ENCODE measurements at regions not wholly inside any gene's neighbourhood (a gene's known extent, or its start where the extent isn't known, plus 50 kb on each side); places are given as distances from the start of the nearest gene placed in this dataset.

GRCh38 chr6:92150553-92150952 lies 1268.8 kb downstream of the EPHA7 start:
- Mint-ChIP-seq H3K9me3 (peaks cover 2% of the 10 kb centered on the region), H3K27me3 (ENCODE audit: low read depth) (no peaks in the 10 kb centered on the region), H3K36me3 (ENCODE audit: low read depth) (peaks cover 4% of the 10 kb centered on the region)

GRCh38 chr6:92147246-92147645 lies 1272.1 kb downstream of the EPHA7 start:
- no peak overlapping the region for H3K4me3 Mint-ChIP-seq
- H3K36me3 Mint-ChIP-seq (ENCODE audit: low read depth), result peaks cover 4% of the 10 kb centered on the region
- H3K9me3 Mint-ChIP-seq, result peaks cover 2% of the 10 kb centered on the region
- TF ChIP-seq, protein P1, sequence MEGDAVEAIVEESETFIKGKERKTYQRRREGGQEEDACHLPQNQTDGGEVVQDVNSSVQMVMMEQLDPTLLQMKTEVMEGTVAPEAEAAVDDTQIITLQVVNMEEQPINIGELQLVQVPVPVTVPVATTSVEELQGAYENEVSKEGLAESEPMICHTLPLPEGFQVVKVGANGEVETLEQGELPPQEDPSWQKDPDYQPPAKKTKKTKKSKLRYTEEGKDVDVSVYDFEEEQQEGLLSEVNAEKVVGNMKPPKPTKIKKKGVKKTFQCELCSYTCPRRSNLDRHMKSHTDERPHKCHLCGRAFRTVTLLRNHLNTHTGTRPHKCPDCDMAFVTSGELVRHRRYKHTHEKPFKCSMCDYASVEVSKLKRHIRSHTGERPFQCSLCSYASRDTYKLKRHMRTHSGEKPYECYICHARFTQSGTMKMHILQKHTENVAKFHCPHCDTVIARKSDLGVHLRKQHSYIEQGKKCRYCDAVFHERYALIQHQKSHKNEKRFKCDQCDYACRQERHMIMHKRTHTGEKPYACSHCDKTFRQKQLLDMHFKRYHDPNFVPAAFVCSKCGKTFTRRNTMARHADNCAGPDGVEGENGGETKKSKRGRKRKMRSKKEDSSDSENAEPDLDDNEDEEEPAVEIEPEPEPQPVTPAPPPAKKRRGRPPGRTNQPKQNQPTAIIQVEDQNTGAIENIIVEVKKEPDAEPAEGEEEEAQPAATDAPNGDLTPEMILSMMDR (IDR thresholded peaks at IDR 0.05; ENCODE audit: unreplicated experiment in 3 of 3), result no peak
- H3K4me1 Mint-ChIP-seq, result no peaks in the 10 kb centered on the region
- no peak overlapping the region for H3K27ac Mint-ChIP-seq
- H3K27me3 Mint-ChIP-seq (ENCODE audit: low read depth), result no peaks in the 10 kb centered on the region

More at GRCh38 chr6:92150553-92150952, 1268.8 kb downstream of the EPHA7 start:
- TF ChIP-seq, protein P1 (IDR thresholded peaks at IDR 0.05; ENCODE audit: unreplicated experiment in 3 of 3), result no peak
- H3K4me3 Mint-ChIP-seq, result no peak overlapping the region
- H3K27ac Mint-ChIP-seq, result no peak overlapping the region
- no peaks in the 10 kb centered on the region for H3K4me1 Mint-ChIP-seq

DNA sequence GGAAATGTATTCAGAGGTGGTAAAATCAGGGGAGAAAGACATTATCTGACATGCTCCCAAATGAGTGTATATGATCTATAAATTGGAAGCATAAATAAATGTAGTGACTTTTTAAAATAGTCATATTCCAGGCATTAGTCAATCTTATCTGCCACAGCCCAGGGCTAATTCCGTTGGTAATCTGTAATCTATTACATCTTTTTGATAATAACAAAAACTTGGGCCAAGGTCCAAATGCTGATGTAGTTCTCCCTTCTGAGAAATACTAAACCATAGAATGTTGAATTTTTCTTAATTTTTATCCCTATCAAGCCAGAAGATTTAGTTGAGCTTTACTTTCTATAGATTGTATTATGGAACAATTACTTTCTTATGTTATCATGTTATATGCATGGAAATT lies 1279.8 kb downstream of the EPHA7 start:
- TF ChIP-seq, protein P1 (IDR thresholded peaks at IDR 0.05; ENCODE audit: unreplicated experiment in 3 of 3), result no peak
- Mint-ChIP-seq H3K4me1 (no peaks in the 10 kb centered on the region), H3K27ac (no peak overlapping the region)

DNA sequence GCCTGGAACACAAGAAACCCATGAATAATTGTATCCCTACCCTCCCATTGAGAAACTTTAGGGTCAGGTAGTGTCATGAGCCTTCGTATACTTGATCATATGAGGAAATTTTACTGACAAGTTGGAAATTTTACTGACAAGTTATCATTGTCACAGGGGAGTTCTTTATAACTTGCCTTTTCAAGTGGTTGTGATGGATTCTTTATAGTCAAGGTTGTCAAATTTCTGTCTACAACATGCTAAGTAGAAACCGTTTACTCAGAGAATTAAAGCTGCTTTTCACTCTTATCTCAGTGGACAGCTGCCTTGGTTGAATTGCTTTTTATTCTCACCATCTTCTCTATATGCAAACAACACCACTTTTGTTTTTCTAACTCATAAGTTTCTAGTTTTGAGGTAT lies 1286.4 kb downstream of the EPHA7 start:
- no peak overlapping the region for H3K27ac Mint-ChIP-seq
- TF ChIP-seq, protein P1 (IDR thresholded peaks at IDR 0.05; ENCODE audit: unreplicated experiment in 3 of 3), result no peak
- no peaks in the 10 kb centered on the region for H3K4me1 Mint-ChIP-seq
- H3K9me3 Mint-ChIP-seq, result no peaks in the 10 kb centered on the region
- no peaks in the 10 kb centered on the region for H3K27me3 Mint-ChIP-seq (ENCODE audit: low read depth)
- no peaks in the 10 kb centered on the region for H3K36me3 Mint-ChIP-seq (ENCODE audit: low read depth)
- H3K4me3 Mint-ChIP-seq, result no peak overlapping the region

More for the DNA sequence above, 1279.8 kb downstream of the EPHA7 start:
- H3K27me3 Mint-ChIP-seq (ENCODE audit: low read depth), result no peaks in the 10 kb centered on the region
- no peak overlapping the region for H3K4me3 Mint-ChIP-seq
- H3K36me3 Mint-ChIP-seq (ENCODE audit: low read depth), result no peaks in the 10 kb centered on the region
- H3K9me3 Mint-ChIP-seq, result no peaks in the 10 kb centered on the region

GRCh38 chr6:92132457-92132856 lies 1286.9 kb downstream of the EPHA7 start:
- Mint-ChIP-seq H3K4me3 (no peak overlapping the region), H3K4me1 (no peaks in the 10 kb centered on the region), H3K27me3 (ENCODE audit: low read depth) (no peaks in the 10 kb centered on the region), H3K27ac (no peak overlapping the region), H3K9me3 (no peaks in the 10 kb centered on the region), H3K36me3 (ENCODE audit: low read depth) (no peaks in the 10 kb centered on the region)
- TF ChIP-seq, protein P1 (IDR thresholded peaks at IDR 0.05; ENCODE audit: unreplicated experiment in 3 of 3), result no peak

- Mint-ChIP-seq H3K27me3 (ENCODE audit: low read depth) (no peaks in the 10 kb centered on the region), H3K27ac (no peak overlapping the region), H3K4me3 (no peak overlapping the region), H3K4me1 (peaks cover 4% of the 10 kb centered on the region), H3K9me3 (no peaks in the 10 kb centered on the region), H3K36me3 (ENCODE audit: low read depth) (no peaks in the 10 kb centered on the region)
- TF ChIP-seq, protein P1 (IDR thresholded peaks at IDR 0.05; ENCODE audit: unreplicated experiment in 3 of 3), result no peak
These were observed 1288.4 kb downstream of the EPHA7 start for GRCh38 chr6:92130944-92131343.

Data from nephron (organoid).